Transverse colon (tissue), 1 donor: ENCODE measurements at regions not wholly inside any gene's neighbourhood (a gene's known extent, or its start where the extent isn't known, plus 50 kb on each side); places are given as distances from the start of the nearest gene placed in this dataset.

ENCODE experiments used
- EP300 ChIP-seq: sonication (generic); formaldehyde crosslinking; IDR thresholded peaks from one replicate; pipeline ENCODE4 v1.6.1; 2017; ENCODE audit warnings: antibody characterized with exemption, low read depth
- POLR2A ChIP-seq: fragments of 450-650 bp; IDR thresholded peaks from one replicate; pipeline ENCODE4 v1.6.1; 2016; ENCODE audit warnings: antibody characterized with exemption, mild to moderate bottlenecking, moderate library complexity

DNA sequence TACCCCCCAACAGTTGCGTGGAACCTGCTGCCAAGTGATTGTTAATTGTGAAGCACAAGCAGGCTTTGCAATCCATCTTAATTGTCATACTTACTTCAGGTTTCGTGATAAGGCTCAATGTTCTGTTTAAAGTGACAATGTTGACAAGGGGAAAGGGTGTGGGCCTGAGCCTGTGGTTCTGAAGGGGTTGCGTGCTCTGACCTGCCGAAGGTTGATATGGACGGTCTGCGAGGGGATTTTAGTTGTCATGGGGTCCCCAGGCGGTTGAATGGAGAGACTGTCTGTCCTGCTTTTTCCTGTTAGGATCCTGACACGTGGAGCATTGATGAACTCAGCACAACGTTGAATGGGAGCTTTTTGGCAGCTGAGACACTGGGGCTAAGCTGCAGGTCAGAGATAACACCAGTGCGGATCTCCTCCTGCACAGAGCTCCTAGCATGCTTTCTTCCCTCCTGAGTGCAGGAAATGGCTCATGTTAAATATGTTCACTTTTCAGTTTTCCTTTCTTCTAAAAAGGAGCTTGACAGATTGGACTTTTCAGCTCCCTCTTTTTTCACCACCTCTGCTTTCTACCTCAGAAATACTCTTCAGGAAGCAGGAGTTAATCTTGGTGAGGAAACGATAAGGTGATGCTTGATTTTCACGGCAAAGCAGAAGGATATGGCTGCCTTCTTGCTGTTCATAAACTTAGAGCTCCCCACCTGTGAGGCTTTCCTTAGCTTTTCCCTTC is 62.9 kb upstream of the ZEB2 start:
- no peak for TF ChIP-seq EP300
- no peak for TF ChIP-seq POLR2A
